Cardiac septum (tissue), 1 donor: ENCODE measurements at regions not wholly inside any gene's neighbourhood (a gene's known extent, or its start where the extent isn't known, plus 50 kb on each side); places are given as distances from the start of the nearest gene placed in this dataset.

ENCODE experiments used
- DNase-seq: peaks from one replicate; pipeline ENCODE4 v3.0.0-alpha.2; 2020; ENCODE audit warnings: low spot score
- intact Hi-C: fragments of 100-400 bp; cut with DNase I; formaldehyde crosslinking; loops from one replicate; pipeline ENCODE4 v1.14.0; 2022
- donor health status: DM: no; HTN: no; CAD: no.

- intact Hi-C loops, result no loop called here
- DNase-seq, result no peak
Observed at GRCh38 chr22:47270463-47271135, 508.1 kb downstream of the TBC1D22A start.

- no peak for DNase-seq
- intact Hi-C loops, result no loop called here
Observed at GRCh38 chr22:47269516-47270088, 507.2 kb downstream of the TBC1D22A start.

- intact Hi-C loops, result no loop called here
- DNase-seq, result no peak
Observed at GRCh38 chr22:47267513-47268282, 505.2 kb downstream of the TBC1D22A start.

GRCh38 chr22:47266329-47266728, 503.9 kb downstream of the TBC1D22A start:
- intact Hi-C loops, result no loop called here
- no peak for DNase-seq

GRCh38 chr22:47260551-47260950, 498.1 kb downstream of the TBC1D22A start:
- peak; percentile 44 for DNase-seq
- intact Hi-C loops, result no loop called here

- intact Hi-C loops, result no loop called here
- no peak for DNase-seq
Observed at GRCh38 chr22:47259990-47260389, 497.5 kb downstream of the TBC1D22A start.

- DNase-seq, result no peak
- intact Hi-C loops, result no loop called here
Observed at GRCh38 chr22:47259049-47259448, 496.6 kb downstream of the TBC1D22A start.

GRCh38 chr22:47257976-47258375, 495.5 kb downstream of the TBC1D22A start:
- intact Hi-C loops, result no loop called here

GRCh38 chr22:47257566-47257965, 495.1 kb downstream of the TBC1D22A start:
- intact Hi-C loops, result no loop called here
- DNase-seq, result peak; percentile 26

More at GRCh38 chr22:47257976-47258375, 495.5 kb downstream of the TBC1D22A start:
- DNase-seq, result no peak

- no peak for DNase-seq
- intact Hi-C loops, result no loop called here
Observed at GRCh38 chr22:47251911-47252310, 489.5 kb downstream of the TBC1D22A start.

- DNase-seq, result no peak
- intact Hi-C loops, result no loop called here
Observed at GRCh38 chr22:47250995-47251765, 488.7 kb downstream of the TBC1D22A start.

- intact Hi-C loops, result no loop called here
Observed at GRCh38 chr22:47249370-47249928, 487.0 kb downstream of the TBC1D22A start.

GRCh38 chr22:47248925-47249324, 486.5 kb downstream of the TBC1D22A start:
- DNase-seq, result no peak
- intact Hi-C loops, result no loop called here

More at GRCh38 chr22:47249370-47249928, 487.0 kb downstream of the TBC1D22A start:
- no peak for DNase-seq

- no peak for DNase-seq
- intact Hi-C loops, result no loop called here
Observed at GRCh38 chr22:47247579-47248240, 485.3 kb downstream of the TBC1D22A start.

GRCh38 chr22:47245786-47246185, 483.3 kb downstream of the TBC1D22A start:
- intact Hi-C loops, result no loop called here
- DNase-seq, result no peak

GRCh38 chr22:47245286-47245685, 482.8 kb downstream of the TBC1D22A start:
- no peak for DNase-seq
- intact Hi-C loops, result no loop called here

- intact Hi-C loops, result no loop called here
- no peak for DNase-seq
Observed at GRCh38 chr22:47240116-47240515, 477.7 kb downstream of the TBC1D22A start.

GRCh38 chr22:47239474-47239860, 477.0 kb downstream of the TBC1D22A start:
- DNase-seq, result no peak
- intact Hi-C loops, result no loop called here
